ENCODE measurements at regions not wholly inside any gene's neighbourhood (a gene's known extent, or its start where the extent isn't known, plus 50 kb on each side); places are given as distances from the start of the nearest gene placed in this dataset.

DNA sequence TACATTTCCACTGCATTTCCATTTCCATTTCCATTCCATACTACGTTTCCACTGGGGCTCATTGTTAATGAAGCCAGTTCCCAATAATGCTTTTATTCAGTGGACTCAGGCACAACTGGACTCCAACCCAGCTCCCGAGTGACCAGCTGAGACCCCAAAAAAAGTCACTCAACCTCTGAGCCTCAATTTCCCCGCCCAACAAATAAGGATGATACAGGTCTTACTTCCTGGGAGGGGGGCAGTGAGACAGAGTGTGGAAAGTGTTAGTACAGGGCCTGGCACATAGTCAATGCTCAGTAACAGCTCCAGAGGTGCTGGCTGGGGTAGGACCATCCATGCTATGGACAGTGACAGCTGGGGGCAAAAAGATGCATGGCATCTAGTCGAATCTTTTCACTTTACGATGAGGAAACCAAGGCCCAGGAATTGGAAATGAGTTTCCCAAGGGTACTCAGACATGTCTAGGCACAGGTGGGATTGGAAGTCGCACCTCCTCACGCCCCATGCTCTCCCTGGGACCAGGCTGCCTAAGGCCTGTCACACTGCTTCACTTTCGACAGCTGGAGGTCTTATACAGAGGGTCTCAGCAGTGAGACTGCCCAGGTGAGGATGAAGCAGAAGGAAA, 226.5 kb downstream of the ANAPC1 start:
- Mint-ChIP-seq H3K4me3 (no peak overlapping the region), H3K9me3 (no peaks in the 10 kb centered on the region), H3K27ac (no peak overlapping the region), H3K27me3 (no peaks in the 10 kb centered on the region), H3K36me3 (no peaks in the 10 kb centered on the region), H3K4me1 (peaks cover 0 to 2% (median 2%) of the 10 kb centered on the region in 3 donors)
- no peaks in the 10 kb centered on the region for H3K36me3 ChIP-seq (ENCODE audit: control insufficient read depth in 2 of 2, extremely low read depth in 1 of 2, insufficient read depth in 1 of 2, low read length in 1 of 2)
- no peak for DNase-seq
- H3K4me3 ChIP-seq (ENCODE audit: control insufficient read depth in 1 of 2, extremely low read depth in 1 of 2, low read length in 1 of 2) = no peak overlapping the region
- no peaks in the 10 kb centered on the region for H3K9me3 ChIP-seq
- no peak overlapping the region for H3K27ac ChIP-seq (ENCODE audit: low read length)
- H3K27me3 ChIP-seq (replicated peaks in 1 of 2; ENCODE audit: control insufficient read depth in 2 of 2, extremely low read depth in 1 of 2, insufficient read depth in 2 of 2, low read length in 1 of 2) = peaks cover 0 to 4% of the 10 kb centered on the region in 2 experiments
- POLR2A ChIA-PET = no interaction called here
- CTCF ChIA-PET = interaction anchor here in 1 of 2 donors (0.6 kb wide), 2 partner anchors 45 to 655 kb away, joined by 3 read pairs; no protein-coding TSS in a partner anchor
- no peaks in the 10 kb centered on the region for H3K4me1 ChIP-seq (ENCODE audit: control insufficient read depth in 1 of 2, extremely low read depth in 1 of 2, insufficient read depth in 2 of 2, low read length in 2 of 2)
- 93% methylated on average over 5 of the region's 8 CpGs for WGBS (ENCODE audit: insufficient coverage)
- ATAC-seq (replicated peaks in 1 of 4) = no peak

- Histone ChIP-seq H3K4me3 (ENCODE audit: control insufficient read depth in 1 of 2, extremely low read depth in 1 of 2, low read length in 1 of 2) (no peak overlapping the region), H3K9me3 (no peaks in the 10 kb centered on the region), H3K36me3 (ENCODE audit: control insufficient read depth in 2 of 2, extremely low read depth in 1 of 2, insufficient read depth in 1 of 2, low read length in 1 of 2) (no peaks in the 10 kb centered on the region), H3K4me1 (ENCODE audit: control insufficient read depth in 1 of 2, extremely low read depth in 1 of 2, insufficient read depth in 2 of 2, low read length in 2 of 2) (peaks cover 0 to 7% of the 10 kb centered on the region in 2 experiments), H3K27me3 (replicated peaks in 1 of 2; ENCODE audit: control insufficient read depth in 2 of 2, extremely low read depth in 1 of 2, insufficient read depth in 2 of 2, low read length in 1 of 2) (peaks cover 0 to 4% of the 10 kb centered on the region in 2 experiments), H3K27ac (ENCODE audit: low read length) (no peak overlapping the region)
- WGBS (ENCODE audit: insufficient coverage) = no CpG with 5 or more reads among the region's 13 CpGs
- H3K36me3 Mint-ChIP-seq = no peaks in the 10 kb centered on the region
- ATAC-seq (replicated peaks in 1 of 4) (no peak), DNase-seq (no peak)
- no peak overlapping the region for H3K27ac Mint-ChIP-seq
- H3K27me3 Mint-ChIP-seq = peaks cover 0 to 1% of the 10 kb centered on the region in 2 donors
- H3K4me1 Mint-ChIP-seq = peaks cover 0 to 8% (median 7%) of the 10 kb centered on the region in 3 donors
- H3K9me3 Mint-ChIP-seq = no peaks in the 10 kb centered on the region
- ChIA-PET POLR2A (no interaction called here), CTCF (no interaction called here)
- H3K4me3 Mint-ChIP-seq = no peak overlapping the region
These were observed 224.3 kb downstream of the ANAPC1 start for GRCh38 chr2:111659361-111660333.

DNA sequence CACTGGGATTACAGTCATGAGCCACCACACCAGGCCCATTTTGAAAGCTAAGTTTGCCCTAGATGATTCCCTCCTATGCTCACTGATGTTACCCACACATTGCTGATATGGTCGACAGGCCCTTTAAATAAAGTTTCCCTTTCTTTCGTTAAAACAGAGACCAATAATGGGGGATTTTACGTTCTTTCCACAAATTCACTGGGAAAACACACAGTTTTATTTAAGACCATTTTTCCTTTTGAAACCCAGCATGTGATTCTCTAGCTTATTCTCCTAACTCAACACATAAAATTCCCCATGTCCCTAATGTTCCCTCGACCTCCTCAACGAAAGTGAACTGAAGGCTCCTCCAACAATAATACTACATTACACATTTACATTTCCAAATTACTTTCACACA, 223.2 kb downstream of the ANAPC1 start:
- Mint-ChIP-seq H3K4me3 (no peak overlapping the region), H3K4me1 (peaks cover 0 to 8% (median 7%) of the 10 kb centered on the region in 3 donors), H3K27me3 (peaks cover 0 to 1% of the 10 kb centered on the region in 2 donors), H3K27ac (no peak overlapping the region), H3K9me3 (no peaks in the 10 kb centered on the region), H3K36me3 (no peaks in the 10 kb centered on the region)
- Histone ChIP-seq H3K27me3 (replicated peaks in 1 of 2; ENCODE audit: control insufficient read depth in 2 of 2, extremely low read depth in 1 of 2, insufficient read depth in 2 of 2, low read length in 1 of 2) (no peaks in the 10 kb centered on the region), H3K27ac (ENCODE audit: low read length) (no peak overlapping the region), H3K9me3 (no peaks in the 10 kb centered on the region), H3K4me3 (ENCODE audit: control insufficient read depth in 1 of 2, extremely low read depth in 1 of 2, low read length in 1 of 2) (no peak overlapping the region), H3K36me3 (ENCODE audit: control insufficient read depth in 2 of 2, extremely low read depth in 1 of 2, insufficient read depth in 1 of 2, low read length in 1 of 2) (no peaks in the 10 kb centered on the region), H3K4me1 (ENCODE audit: control insufficient read depth in 1 of 2, extremely low read depth in 1 of 2, insufficient read depth in 2 of 2, low read length in 2 of 2) (peaks cover 0 to 7% of the 10 kb centered on the region in 2 experiments)
- ATAC-seq (replicated peaks in 1 of 4) (no peak), DNase-seq (no peak)
- POLR2A ChIA-PET = no interaction called here
- CTCF ChIA-PET = no interaction called here
- 86% methylated on average over 5 of the region's 5 CpGs for WGBS (ENCODE audit: insufficient coverage)

- CTCF ChIA-PET = interaction anchor here in 1 of 2 donors (0.6 kb wide), 1 partner anchor 17 kb away, joined by 5 read pairs; no protein-coding TSS in a partner anchor
- H3K27me3 Mint-ChIP-seq = peaks cover 0 to 1% of the 10 kb centered on the region in 2 donors
These were observed 222.6 kb downstream of the ANAPC1 start for GRCh38 chr2:111661286-111661940.

GRCh38 chr2:111662039-111662770, 221.8 kb downstream of the ANAPC1 start:
- WGBS (ENCODE audit: insufficient coverage) = 63% methylated on average over 2 of the region's 6 CpGs
- POLR2A ChIA-PET = no interaction called here
- Mint-ChIP-seq H3K9me3 (no peaks in the 10 kb centered on the region), H3K4me3 (no peak overlapping the region), H3K36me3 (no peaks in the 10 kb centered on the region), H3K4me1 (peaks cover 0 to 8% (median 7%) of the 10 kb centered on the region in 3 donors), H3K27ac (no peak overlapping the region), H3K27me3 (peaks cover 0 to 1% of the 10 kb centered on the region in 2 donors)
- Histone ChIP-seq H3K36me3 (ENCODE audit: control insufficient read depth in 2 of 2, extremely low read depth in 1 of 2, insufficient read depth in 1 of 2, low read length in 1 of 2) (no peaks in the 10 kb centered on the region), H3K9me3 (no peaks in the 10 kb centered on the region), H3K4me1 (ENCODE audit: control insufficient read depth in 1 of 2, extremely low read depth in 1 of 2, insufficient read depth in 2 of 2, low read length in 2 of 2) (peaks cover 0 to 7% of the 10 kb centered on the region in 2 experiments), H3K27ac (ENCODE audit: low read length) (no peak overlapping the region), H3K4me3 (ENCODE audit: control insufficient read depth in 1 of 2, extremely low read depth in 1 of 2, low read length in 1 of 2) (no peak overlapping the region), H3K27me3 (replicated peaks in 1 of 2; ENCODE audit: control insufficient read depth in 2 of 2, extremely low read depth in 1 of 2, insufficient read depth in 2 of 2, low read length in 1 of 2) (no peaks in the 10 kb centered on the region)
- DNase-seq (no peak), ATAC-seq (replicated peaks in 1 of 4) (no peak)
- CTCF ChIA-PET = interaction anchor here in 1 of 2 donors (0.6 kb wide), 1 partner anchor 16 kb away, joined by 5 read pairs; no protein-coding TSS in a partner anchor

More at GRCh38 chr2:111661286-111661940, 222.6 kb downstream of the ANAPC1 start:
- Mint-ChIP-seq H3K4me3 (no peak overlapping the region), H3K36me3 (no peaks in the 10 kb centered on the region), H3K9me3 (no peaks in the 10 kb centered on the region), H3K4me1 (peaks cover 0 to 8% (median 7%) of the 10 kb centered on the region in 3 donors), H3K27ac (peak overlapping the region in 1 of 2 donors; percentile 20)
- H3K27me3 ChIP-seq (replicated peaks in 1 of 2; ENCODE audit: control insufficient read depth in 2 of 2, extremely low read depth in 1 of 2, insufficient read depth in 2 of 2, low read length in 1 of 2) = no peaks in the 10 kb centered on the region
- no peaks in the 10 kb centered on the region for H3K9me3 ChIP-seq
- H3K4me3 ChIP-seq (ENCODE audit: control insufficient read depth in 1 of 2, extremely low read depth in 1 of 2, low read length in 1 of 2) = no peak overlapping the region
- POLR2A ChIA-PET = no interaction called here
- H3K4me1 ChIP-seq (ENCODE audit: control insufficient read depth in 1 of 2, extremely low read depth in 1 of 2, insufficient read depth in 2 of 2, low read length in 2 of 2) = peaks cover 0 to 7% of the 10 kb centered on the region in 2 experiments
- 92% methylated on average over 7 of the region's 7 CpGs for WGBS (ENCODE audit: insufficient coverage)
- H3K27ac ChIP-seq (ENCODE audit: low read length) = no peak overlapping the region
- ATAC-seq (replicated peaks in 1 of 4) (no peak), DNase-seq (no peak)
- no peaks in the 10 kb centered on the region for H3K36me3 ChIP-seq (ENCODE audit: control insufficient read depth in 2 of 2, extremely low read depth in 1 of 2, insufficient read depth in 1 of 2, low read length in 1 of 2)

Data from T-cell (primary cell).